MM.1S (cell line): ENCODE measurements at regions not wholly inside any gene's neighbourhood (a gene's known extent, or its start where the extent isn't known, plus 50 kb on each side); places are given as distances from the start of the nearest gene placed in this dataset.

Experiments
- DNase-seq: peaks from one replicate; pipeline ENCODE4 v3.0.0-alpha.2; 2015
- H2AFZ ChIP-seq: fragments of 300-600 bp; sonication (generic); 2 replicates; pipeline ENCODE4 v1.6.0; 2016; ENCODE audit warnings: antibody characterized with exemption, low read length
- H3F3A ChIP-seq: fragments of 300-600 bp; sonication (generic); 2 replicates; pipeline ENCODE4 v1.6.1; 2016; ENCODE audit warnings: mild to moderate bottlenecking, antibody characterized with exemption, low read length, moderate library complexity, mixed read lengths; ENCODE audit not compliant: insufficient read depth
- H3K27ac ChIP-seq: fragments of 300-600 bp; sonication (generic); 2 replicates; pipeline ENCODE4 v1.5.1; 2016; ENCODE audit warnings: mild to moderate bottlenecking, low read length
- H3K27me3 ChIP-seq: fragments of 300-600 bp; sonication (generic); replicated peaks from 2 replicates; pipeline ENCODE4 v1.6.0; 2016; ENCODE audit warnings: low read length; ENCODE audit not compliant: insufficient read depth
- H3K36me3 ChIP-seq: fragments of 300-600 bp; sonication (generic); replicated peaks from 2 replicates; pipeline ENCODE4 v1.6.1; 2016; ENCODE audit warnings: mild to moderate bottlenecking, low read length, mixed read lengths; ENCODE audit not compliant: insufficient read depth
- H3K4me1 ChIP-seq: fragments of 300-600 bp; sonication (generic); 2 replicates; pipeline ENCODE4 v1.6.1; 2016; ENCODE audit warnings: low read length, mixed read lengths
- H3K4me2 ChIP-seq: fragments of 300-600 bp; sonication (generic); 2 replicates; pipeline ENCODE4 v1.6.0; 2016; ENCODE audit warnings: low read depth, low read length
- H3K4me3 ChIP-seq: fragments of 300-600 bp; sonication (generic); 2 replicates; pipeline ENCODE4 v1.5.1; 2016; ENCODE audit warnings: low read length, mixed read lengths
- H3K79me2 ChIP-seq: fragments of 300-600 bp; sonication (generic); 2 replicates; pipeline ENCODE4 v1.6.1; 2016; ENCODE audit warnings: mixed run types, low read length, mixed read lengths
- H3K9ac ChIP-seq: fragments of 300-600 bp; sonication (generic); 2 replicates; pipeline ENCODE4 v1.6.1; 2016; ENCODE audit warnings: low read length, mixed read lengths
- H3K9me2 ChIP-seq: fragments of 300-600 bp; sonication (generic); replicated peaks from 2 replicates; pipeline ENCODE4 v1.6.1; 2016; ENCODE audit warnings: mild to moderate bottlenecking, low read length, mixed read lengths; ENCODE audit not compliant: insufficient read depth
- H3K9me3 ChIP-seq: fragments of 300-600 bp; sonication (generic); replicated peaks from 2 replicates; pipeline ENCODE4 v1.6.1; 2016; ENCODE audit warnings: mild to moderate bottlenecking, low read length, mixed read lengths; ENCODE audit not compliant: insufficient read depth
- H4K20me1 ChIP-seq: fragments of 300-600 bp; sonication (generic); 2 replicates; pipeline ENCODE4 v1.6.1; 2016; ENCODE audit warnings: mild to moderate bottlenecking, low read length, moderate library complexity, mixed read lengths; ENCODE audit not compliant: insufficient read depth
- EZH2 ChIP-seq: fragments of 300-600 bp; sonication (generic); optimal IDR thresholded peaks from 2 replicates; pipeline ENCODE3; 2017; ENCODE audit warnings: low read depth, mild to moderate bottlenecking, antibody characterized with exemption, low read length, mixed read lengths
- EZH2phosphoT487 ChIP-seq: fragments of 300-600 bp; sonication (generic); IDR thresholded peaks from 2 replicates; pipeline ENCODE4 v1.6.1; 2018; ENCODE audit warnings: antibody characterized with exemption, low read length
- TF ChIP-seq, protein P1 (sequence below): fragments of 300-600 bp; sonication (generic); IDR thresholded peaks from 2 replicates; pipeline ENCODE4 v1.5.1; 2016; ENCODE audit warnings: antibody characterized with exemption, low read length, mixed read lengths

- Histone ChIP-seq H3K4me3 (peak overlapping the region; percentile 20), H3K27ac (no peak overlapping the region), H3F3A (no peaks in the 10 kb centered on the region), H2AFZ (peak overlapping the region; percentile 40; the same call in 1 of the 2 replicates), H3K9me3 (no peaks in the 10 kb centered on the region), H4K20me1 (no peaks in the 10 kb centered on the region), H3K27me3 (no peaks in the 10 kb centered on the region), H3K9ac (no peak overlapping the region), H3K9me2 (no peaks in the 10 kb centered on the region), H3K4me1 (no peaks in the 10 kb centered on the region), H3K36me3 (no peaks in the 10 kb centered on the region), H3K4me2 (peak overlapping the region; percentile 17; the same call in 1 of the 2 replicates), H3K79me2 (no peaks in the 10 kb centered on the region)
- TF ChIP-seq, protein P1, sequence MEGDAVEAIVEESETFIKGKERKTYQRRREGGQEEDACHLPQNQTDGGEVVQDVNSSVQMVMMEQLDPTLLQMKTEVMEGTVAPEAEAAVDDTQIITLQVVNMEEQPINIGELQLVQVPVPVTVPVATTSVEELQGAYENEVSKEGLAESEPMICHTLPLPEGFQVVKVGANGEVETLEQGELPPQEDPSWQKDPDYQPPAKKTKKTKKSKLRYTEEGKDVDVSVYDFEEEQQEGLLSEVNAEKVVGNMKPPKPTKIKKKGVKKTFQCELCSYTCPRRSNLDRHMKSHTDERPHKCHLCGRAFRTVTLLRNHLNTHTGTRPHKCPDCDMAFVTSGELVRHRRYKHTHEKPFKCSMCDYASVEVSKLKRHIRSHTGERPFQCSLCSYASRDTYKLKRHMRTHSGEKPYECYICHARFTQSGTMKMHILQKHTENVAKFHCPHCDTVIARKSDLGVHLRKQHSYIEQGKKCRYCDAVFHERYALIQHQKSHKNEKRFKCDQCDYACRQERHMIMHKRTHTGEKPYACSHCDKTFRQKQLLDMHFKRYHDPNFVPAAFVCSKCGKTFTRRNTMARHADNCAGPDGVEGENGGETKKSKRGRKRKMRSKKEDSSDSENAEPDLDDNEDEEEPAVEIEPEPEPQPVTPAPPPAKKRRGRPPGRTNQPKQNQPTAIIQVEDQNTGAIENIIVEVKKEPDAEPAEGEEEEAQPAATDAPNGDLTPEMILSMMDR, result no peak
- TF ChIP-seq EZH2phosphoT487, result no peak
- TF ChIP-seq EZH2, result no peak
- peak; percentile 66 for DNase-seq
Observed at GRCh38 chr12:42691991-42692557, 102.5 kb upstream of the PRICKLE1 start.

DNA sequence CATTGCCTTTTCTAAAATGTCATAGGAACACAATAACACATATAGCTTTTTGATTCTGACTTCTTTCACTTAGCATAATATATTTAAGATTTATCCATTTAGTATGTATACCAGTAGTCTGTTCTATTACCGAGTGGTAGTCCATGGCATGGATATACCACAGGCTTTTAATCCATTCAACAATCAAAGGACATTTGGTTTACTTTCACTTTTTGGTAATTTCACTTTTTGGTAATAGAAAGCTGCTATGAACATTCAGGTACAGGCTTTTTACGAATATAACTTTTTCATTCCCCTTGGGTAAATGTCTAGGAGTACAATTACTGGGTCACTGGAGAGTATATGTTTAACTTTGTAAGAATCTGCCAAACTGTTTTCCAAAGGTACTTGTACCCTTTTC lies 100.7 kb upstream of the PRICKLE1 start:
- Histone ChIP-seq H3K27me3 (no peaks in the 10 kb centered on the region), H3K27ac (no peak overlapping the region), H3F3A (no peaks in the 10 kb centered on the region), H3K9ac (no peak overlapping the region), H3K4me3 (no peak overlapping the region), H3K9me3 (no peaks in the 10 kb centered on the region), H2AFZ (no peak overlapping the region), H4K20me1 (no peaks in the 10 kb centered on the region), H3K4me1 (no peaks in the 10 kb centered on the region), H3K79me2 (no peaks in the 10 kb centered on the region), H3K4me2 (no peak overlapping the region), H3K36me3 (no peaks in the 10 kb centered on the region), H3K9me2 (no peaks in the 10 kb centered on the region)
- TF ChIP-seq, protein P1, result no peak
- TF ChIP-seq EZH2phosphoT487 (no peak), EZH2 (no peak)
- DNase-seq, result no peak

DNA sequence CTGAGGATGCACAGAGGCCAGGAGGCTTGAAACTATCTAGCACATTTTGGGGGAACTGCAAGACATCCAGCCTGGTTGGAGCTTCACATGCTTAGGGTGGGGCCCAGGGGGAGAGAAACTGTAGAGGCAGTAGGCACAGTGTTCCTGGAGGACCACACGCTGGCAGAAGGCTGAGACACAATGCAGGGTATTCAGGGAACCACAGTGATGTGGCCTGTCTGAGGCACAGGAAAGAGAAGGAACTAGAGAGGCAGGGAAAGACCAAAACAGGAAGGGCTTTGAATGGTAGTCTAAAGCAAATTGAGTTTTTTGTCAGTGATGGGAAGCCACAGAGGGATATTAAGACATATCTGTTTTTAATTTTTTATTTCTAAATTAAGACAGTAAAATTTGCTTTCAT lies 100.2 kb upstream of the PRICKLE1 start:
- Histone ChIP-seq H4K20me1 (no peaks in the 10 kb centered on the region), H3K4me2 (no peak overlapping the region), H3K9ac (no peak overlapping the region), H2AFZ (no peak overlapping the region), H3K79me2 (no peaks in the 10 kb centered on the region), H3K9me3 (no peaks in the 10 kb centered on the region), H3F3A (no peaks in the 10 kb centered on the region), H3K9me2 (no peaks in the 10 kb centered on the region), H3K4me3 (no peak overlapping the region), H3K27me3 (no peaks in the 10 kb centered on the region), H3K27ac (no peak overlapping the region), H3K4me1 (no peaks in the 10 kb centered on the region), H3K36me3 (no peaks in the 10 kb centered on the region)
- no peak for DNase-seq
- TF ChIP-seq EZH2 (no peak), EZH2phosphoT487 (no peak)
- TF ChIP-seq, protein P1, result no peak
